Karpas-422 (cell line): ENCODE measurements at regions not wholly inside any gene's neighbourhood (a gene's known extent, or its start where the extent isn't known, plus 50 kb on each side); places are given as distances from the start of the nearest gene placed in this dataset.
"Not testable (repeated sequence)": the region's sequence is repeated elsewhere in the genome, so short reads cannot be mapped to it uniquely, and the experiment has no call there.

ENCODE experiments used
- DNase-seq: peaks from one replicate; pipeline ENCODE4 v3.0.0-alpha.2; 2015
- H2AFZ ChIP-seq: fragments of 200-600 bp; sonication (generic); 2 replicates; pipeline ENCODE4 v1.6.1; 2014; ENCODE audit warnings: antibody characterized with exemption, low read length, mixed read lengths
- H3K27ac ChIP-seq: fragments of 200-600 bp; sonication (generic); 2 replicates; pipeline ENCODE4 v1.5.1; 2014; ENCODE audit warnings: mild to moderate bottlenecking, low read length, moderate library complexity
- H3K27me3 ChIP-seq: fragments of 200-600 bp; sonication (generic); 2 replicates; pipeline ENCODE4 v1.6.1; 2014; ENCODE audit warnings: low read length, mixed read lengths
- H3K36me3 ChIP-seq: fragments of 200-600 bp; sonication (generic); 2 replicates; pipeline ENCODE4 v1.6.1; 2014; ENCODE audit warnings: low read length, mixed read lengths; ENCODE audit not compliant: insufficient read depth
- H3K4me1 ChIP-seq: fragments of 200-600 bp; sonication (generic); 2 replicates; pipeline ENCODE4 v1.6.1; 2014; ENCODE audit warnings: mild to moderate bottlenecking, low read length, mixed read lengths
- H3K4me2 ChIP-seq: fragments of 200-600 bp; sonication (generic); 2 replicates; pipeline ENCODE4 v1.6.1; 2014; ENCODE audit warnings: low read length, low read depth, mild to moderate bottlenecking; ENCODE audit not compliant: poor library complexity, severe bottlenecking
- H3K4me3 ChIP-seq: fragments of 200-600 bp; sonication (generic); 2 replicates; pipeline ENCODE4 v1.5.1; 2014; ENCODE audit warnings: mild to moderate bottlenecking, antibody characterized with exemption, low read length, mixed read lengths
- H3K79me2 ChIP-seq: fragments of 200-600 bp; sonication (generic); 2 replicates; pipeline ENCODE4 v1.6.1; 2014; ENCODE audit warnings: mild to moderate bottlenecking, low read length, mixed read lengths
- H3K9ac ChIP-seq: fragments of 200-600 bp; sonication (generic); 2 replicates; pipeline ENCODE4 v1.6.0; 2014; ENCODE audit warnings: low read length
- H3K9me2 ChIP-seq: fragments of 200-600 bp; sonication (generic), shearing (Covaris generic); replicated peaks from 2 replicates; pipeline ENCODE4 v1.6.0; 2014; ENCODE audit warnings: mild to moderate bottlenecking, low read length, moderate library complexity; ENCODE audit not compliant: insufficient read depth
- H3K9me3 ChIP-seq: fragments of 300-700, 200-600 bp; sonication (generic); 2 replicates; pipeline ENCODE4 v1.6.1; 2014; ENCODE audit warnings: low read length, mixed read lengths
- H4K20me1 ChIP-seq: fragments of 200-600 bp; sonication (generic); 2 replicates; pipeline ENCODE4 v1.6.1; 2014; ENCODE audit warnings: mild to moderate bottlenecking, antibody characterized with exemption, low read length, low read depth; ENCODE audit not compliant: insufficient read depth

DNA sequence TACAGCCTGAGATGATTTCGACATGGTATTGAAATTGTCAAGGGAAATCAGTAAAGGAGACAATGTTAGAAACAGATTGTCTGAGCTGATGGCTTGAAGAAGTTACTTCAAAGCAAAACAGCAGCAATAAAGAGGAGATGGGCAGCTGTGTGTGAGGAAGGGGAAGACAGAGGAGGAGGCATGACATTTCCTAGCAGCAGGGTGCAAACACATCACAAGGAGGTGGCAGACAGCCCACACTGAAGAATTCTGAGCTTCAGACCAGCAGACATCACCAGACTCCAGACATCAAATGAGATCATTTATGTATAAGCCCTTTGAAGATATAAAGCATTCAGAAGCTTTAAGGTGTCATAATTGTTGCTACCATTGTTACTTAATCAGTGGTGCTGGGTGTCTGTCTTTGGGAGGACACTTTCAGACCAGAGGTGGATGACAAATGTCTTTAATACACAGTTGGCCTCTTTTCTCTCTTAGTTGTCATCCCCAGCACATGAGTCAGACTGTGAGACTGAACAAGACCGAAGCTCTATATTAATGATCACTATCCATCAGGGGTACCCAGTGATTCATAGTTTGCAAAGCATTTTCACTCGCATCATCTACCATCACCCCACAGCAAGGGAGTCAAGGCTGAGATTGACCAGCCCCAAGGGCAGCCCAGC is 203.9 kb downstream of the MINAR1 start:
- H3K4me3 ChIP-seq, result no peak overlapping the region
- peaks cover under 1% of the 10 kb centered on the region for H3K4me1 ChIP-seq

DNA sequence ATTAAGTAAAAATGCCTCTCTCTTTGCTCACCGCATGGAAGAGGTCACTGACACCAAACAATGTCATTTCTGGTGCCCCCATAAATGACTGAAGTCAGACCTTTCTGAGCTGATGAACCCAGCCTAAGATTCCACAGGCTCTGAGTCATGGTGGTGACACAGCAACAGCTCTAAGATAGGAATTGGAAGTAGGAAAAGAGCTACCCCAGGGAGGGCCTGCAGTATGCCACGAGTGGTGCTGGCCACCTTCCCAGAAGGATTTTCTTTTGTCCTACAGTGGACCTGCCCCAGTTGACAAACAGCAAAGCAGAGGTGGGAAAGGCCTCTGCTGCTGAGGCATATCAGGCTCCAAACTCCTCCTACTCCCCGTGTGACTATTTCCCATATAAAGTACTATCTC is 208.1 kb downstream of the MINAR1 start:
- no peak overlapping the region for H3K27ac ChIP-seq
- no peaks in the 10 kb centered on the region for H3K36me3 ChIP-seq
- peaks cover 5% of the 10 kb centered on the region for H3K4me1 ChIP-seq
- H3K9me3 ChIP-seq, result no peaks in the 10 kb centered on the region
- 0 out of 2 replicates have a peak, but pooled peaks cover 4% of the 10 kb centered on the region for H3K27me3 ChIP-seq
- no peak for DNase-seq
- H2AFZ ChIP-seq, result no peak overlapping the region
- no peak overlapping the region for H3K4me2 ChIP-seq
- no peak overlapping the region for H3K4me3 ChIP-seq
- no peak overlapping the region for H3K9ac ChIP-seq
- no peaks in the 10 kb centered on the region for H4K20me1 ChIP-seq
- no peaks in the 10 kb centered on the region for H3K9me2 ChIP-seq
- H3K79me2 ChIP-seq, result no peaks in the 10 kb centered on the region

More for the DNA sequence above, 203.9 kb downstream of the MINAR1 start:
- Histone ChIP-seq H3K27me3 (0 out of 2 replicates have a peak, but pooled peaks cover under 1% of the 10 kb centered on the region), H2AFZ (no peak overlapping the region), H4K20me1 (no peaks in the 10 kb centered on the region), H3K27ac (no peak overlapping the region), H3K79me2 (no peaks in the 10 kb centered on the region), H3K9me2 (no peaks in the 10 kb centered on the region), H3K9ac (no peak overlapping the region), H3K9me3 (no peaks in the 10 kb centered on the region), H3K4me2 (no peak overlapping the region), H3K36me3 (no peaks in the 10 kb centered on the region)
- DNase-seq, result no peak

DNA sequence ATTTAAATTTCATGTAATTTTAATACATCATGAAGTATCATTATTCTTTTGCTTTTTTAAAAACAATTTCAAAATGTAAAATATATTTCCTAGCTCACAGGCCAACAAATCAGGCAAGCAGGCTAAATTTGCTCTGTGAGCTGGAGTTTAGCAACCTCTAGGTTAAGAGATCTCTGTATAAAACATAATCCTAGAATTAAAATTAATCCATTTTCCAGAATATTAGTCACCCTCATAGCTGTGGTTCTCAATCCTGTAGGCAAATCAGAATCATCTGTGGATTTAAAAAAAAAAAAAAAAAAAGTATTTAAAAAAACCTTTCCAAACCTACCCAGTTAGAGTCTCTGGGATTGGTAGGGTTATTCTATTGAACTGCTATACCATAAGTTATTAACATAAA is 209.7 kb downstream of the MINAR1 start:
- H2AFZ ChIP-seq, result no peak overlapping the region
- H4K20me1 ChIP-seq, result no peaks in the 10 kb centered on the region
- H3K79me2 ChIP-seq, result no peaks in the 10 kb centered on the region
- no peaks in the 10 kb centered on the region for H3K9me2 ChIP-seq
- H3K4me1 ChIP-seq, result peaks cover 5% of the 10 kb centered on the region
- no peaks in the 10 kb centered on the region for H3K36me3 ChIP-seq
- no peak for DNase-seq
- H3K9ac ChIP-seq, result no peak overlapping the region
- no peak overlapping the region for H3K4me3 ChIP-seq
- H3K4me2 ChIP-seq, result no peak overlapping the region
- no peak overlapping the region for H3K27ac ChIP-seq
- 0 out of 2 replicates have a peak, but pooled peaks cover 4% of the 10 kb centered on the region for H3K27me3 ChIP-seq
- no peaks in the 10 kb centered on the region for H3K9me3 ChIP-seq

DNA sequence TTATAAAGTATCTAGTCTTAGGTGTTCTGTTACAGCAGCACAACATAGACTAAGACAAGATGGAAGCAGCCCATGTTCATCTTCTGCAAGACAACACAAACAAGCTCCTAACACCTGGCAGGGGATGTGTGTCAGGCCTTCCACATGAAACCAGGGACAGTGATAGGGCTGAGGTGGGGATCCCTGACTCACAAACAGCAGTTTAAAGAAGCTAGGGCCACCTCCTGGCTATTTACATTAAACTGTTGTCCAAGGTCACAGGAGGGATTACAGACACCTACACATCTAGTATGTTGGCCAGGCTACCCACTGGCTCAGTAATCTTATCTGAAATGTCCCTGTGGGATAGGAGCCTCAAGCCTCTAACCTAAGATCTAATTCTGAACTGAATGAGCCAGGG is 211.3 kb downstream of the MINAR1 start:
- no peak overlapping the region for H2AFZ ChIP-seq
- no peaks in the 10 kb centered on the region for H3K79me2 ChIP-seq
- DNase-seq, result no peak

DNA sequence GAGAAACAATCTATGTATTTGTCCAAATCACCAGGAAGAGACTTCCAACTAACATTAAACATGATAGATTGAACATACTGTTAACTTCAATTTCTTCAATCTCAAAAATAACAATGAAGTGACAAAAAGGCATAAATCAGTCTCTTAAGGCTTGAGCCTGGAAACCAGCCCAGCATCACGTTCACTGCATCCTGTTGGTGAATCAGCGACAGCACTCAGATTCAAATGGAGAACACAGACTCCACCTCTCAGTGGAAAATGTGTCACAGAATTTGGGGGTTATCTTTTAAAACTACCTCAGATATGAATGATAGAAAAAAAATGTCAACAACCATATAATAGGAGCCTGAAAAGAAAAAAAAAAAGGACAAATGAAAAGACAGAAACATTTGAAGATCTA is 212.0 kb downstream of the MINAR1 start:
- Histone ChIP-seq H3K36me3 (no peaks in the 10 kb centered on the region), H3K4me3 (no peak overlapping the region), H3K4me1 (peaks cover 5% of the 10 kb centered on the region), H3K27ac (no peak overlapping the region), H3K9ac (no peak overlapping the region), H3K27me3 (0 out of 2 replicates have a peak, but pooled peaks cover 4% of the 10 kb centered on the region), H4K20me1 (no peaks in the 10 kb centered on the region), H3K4me2 (no peak overlapping the region), H2AFZ (no peak overlapping the region), H3K9me3 (no peaks in the 10 kb centered on the region), H3K79me2 (no peaks in the 10 kb centered on the region), H3K9me2 (no peaks in the 10 kb centered on the region)
- no peak for DNase-seq

More for the DNA sequence above, 211.3 kb downstream of the MINAR1 start:
- peaks cover 5% of the 10 kb centered on the region for H3K4me1 ChIP-seq
- no peak overlapping the region for H3K9ac ChIP-seq
- no peaks in the 10 kb centered on the region for H4K20me1 ChIP-seq
- H3K27ac ChIP-seq, result no peak overlapping the region
- no peaks in the 10 kb centered on the region for H3K9me2 ChIP-seq
- H3K4me3 ChIP-seq, result no peak overlapping the region
- H3K4me2 ChIP-seq, result no peak overlapping the region
- H3K9me3 ChIP-seq, result no peaks in the 10 kb centered on the region
- H3K36me3 ChIP-seq, result no peaks in the 10 kb centered on the region
- 0 out of 2 replicates have a peak, but pooled peaks cover 4% of the 10 kb centered on the region for H3K27me3 ChIP-seq

DNA sequence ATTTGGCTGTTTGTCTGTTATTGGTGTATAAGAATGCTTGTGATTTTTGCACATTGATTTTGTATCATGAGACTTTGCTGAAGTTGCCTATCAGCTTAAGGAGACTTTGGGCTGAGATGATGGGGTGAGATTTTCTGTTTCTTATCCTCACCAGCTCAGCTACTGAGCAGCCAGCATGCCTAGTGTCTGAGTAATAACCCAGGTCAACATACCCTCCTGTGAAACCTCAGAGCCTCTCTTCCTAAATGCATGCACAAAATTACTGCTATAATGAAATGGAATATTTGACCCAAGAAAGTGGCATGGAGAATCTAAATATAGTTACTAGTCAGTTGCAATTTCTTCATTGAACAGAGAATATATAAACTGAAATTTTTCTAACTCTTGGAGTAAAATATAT is 220.8 kb downstream of the MINAR1 start:
- H3K27ac ChIP-seq, H2AFZ ChIP-seq, H3K9me3 ChIP-seq, H3K4me3 ChIP-seq, DNase-seq, H3K36me3 ChIP-seq, H3K27me3 ChIP-seq, H3K9me2 ChIP-seq, H4K20me1 ChIP-seq, H3K4me2 ChIP-seq, H3K79me2 ChIP-seq, H3K4me1 ChIP-seq, H3K9ac ChIP-seq: not testable (repeated sequence)

DNA sequence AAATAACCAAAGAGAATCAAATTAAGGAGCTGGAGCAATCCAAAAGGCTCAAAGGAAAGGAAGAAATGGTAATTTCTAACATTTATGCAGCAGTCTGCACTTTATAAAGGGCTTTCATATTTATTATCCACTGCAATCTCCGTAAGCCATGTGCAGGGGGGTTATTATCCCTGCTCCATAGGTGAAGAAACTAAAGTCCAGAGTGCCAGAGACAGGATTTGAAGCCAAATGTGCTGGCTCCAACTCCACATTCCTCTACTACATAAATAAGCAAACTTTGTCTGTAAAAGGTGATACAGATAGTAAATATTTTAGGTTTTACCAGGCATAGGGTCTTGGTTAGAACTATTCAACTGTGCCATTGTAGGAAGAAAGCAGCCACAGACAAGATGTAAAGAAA is 221.4 kb downstream of the MINAR1 start:
- Histone ChIP-seq H3K27me3 (no peaks in the 10 kb centered on the region), H3K9me3 (no peaks in the 10 kb centered on the region), H4K20me1 (no peaks in the 10 kb centered on the region), H3K79me2 (no peaks in the 10 kb centered on the region), H3K9ac (no peak overlapping the region), H3K4me2 (no peak overlapping the region), H3K4me1 (no peaks in the 10 kb centered on the region), H3K36me3 (no peaks in the 10 kb centered on the region), H3K9me2 (no peaks in the 10 kb centered on the region), H3K27ac (no peak overlapping the region), H3K4me3 (no peak overlapping the region), H2AFZ (no peak overlapping the region)
- no peak for DNase-seq

DNA sequence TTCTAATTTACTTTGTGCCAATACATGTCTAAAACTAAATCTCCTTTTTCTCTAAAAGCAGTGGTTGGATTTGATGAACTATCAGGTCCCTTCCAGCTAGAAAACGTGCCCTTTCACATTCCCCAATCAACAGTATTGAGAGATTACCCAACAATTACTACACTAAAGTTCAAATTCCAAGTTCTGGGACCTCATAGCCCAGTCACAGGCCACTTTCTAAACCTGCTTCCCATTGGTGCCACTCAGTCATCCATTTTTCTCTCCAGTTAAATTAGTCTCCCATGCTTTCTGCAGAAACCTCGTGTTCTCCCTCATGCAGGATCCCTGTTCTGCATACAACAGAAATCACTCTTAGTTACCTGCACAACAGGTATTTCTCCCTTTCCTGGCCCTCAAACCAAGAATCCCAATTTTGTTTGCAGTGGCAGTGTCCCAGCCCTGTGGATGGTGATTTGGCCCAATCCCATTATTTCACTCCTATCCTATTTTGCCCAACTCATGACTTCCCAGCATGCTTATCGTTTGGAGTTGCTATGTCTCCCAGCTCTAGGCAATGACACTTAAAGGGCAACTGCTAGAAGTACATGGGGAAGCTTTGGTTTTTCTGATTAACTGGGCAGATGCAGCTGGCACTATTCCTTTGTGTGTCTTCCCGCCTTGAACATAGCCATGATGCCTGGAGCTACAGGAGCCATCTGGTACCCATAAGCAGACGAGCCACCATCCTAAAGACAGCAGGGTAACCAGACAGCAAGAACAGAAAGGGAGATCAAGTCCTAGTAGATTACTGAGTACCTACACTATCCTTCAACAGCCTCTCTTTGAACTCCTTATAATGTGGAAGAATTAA is 224.2 kb downstream of the MINAR1 start:
- H3K4me2 ChIP-seq, result no peak overlapping the region
- H3K4me3 ChIP-seq, result no peak overlapping the region

More for the DNA sequence above, 224.2 kb downstream of the MINAR1 start:
- no peaks in the 10 kb centered on the region for H3K27me3 ChIP-seq
- DNase-seq, result no peak
- H3K9me3 ChIP-seq, result no peaks in the 10 kb centered on the region
- H3K79me2 ChIP-seq, result no peaks in the 10 kb centered on the region
- no peaks in the 10 kb centered on the region for H3K4me1 ChIP-seq
- H3K9me2 ChIP-seq, result no peaks in the 10 kb centered on the region
- H3K36me3 ChIP-seq, result no peaks in the 10 kb centered on the region
- no peak overlapping the region for H2AFZ ChIP-seq
- H3K27ac ChIP-seq, result no peak overlapping the region
- no peak overlapping the region for H3K9ac ChIP-seq
- H4K20me1 ChIP-seq, result no peaks in the 10 kb centered on the region
